ENCODE measurements at regions not wholly inside any gene's neighbourhood (a gene's known extent, or its start where the extent isn't known, plus 50 kb on each side); places are given as distances from the start of the nearest gene placed in this dataset.
"Not testable (repeated sequence)": the region's sequence is repeated elsewhere in the genome, so short reads cannot be mapped to it uniquely, and the experiment has no call there.

- DNase-seq (ENCODE audit: low read depth) = no peak
Observed at GRCh38 chr4:170801771-170802170, 712.0 kb upstream of the AADAT start.

DNA sequence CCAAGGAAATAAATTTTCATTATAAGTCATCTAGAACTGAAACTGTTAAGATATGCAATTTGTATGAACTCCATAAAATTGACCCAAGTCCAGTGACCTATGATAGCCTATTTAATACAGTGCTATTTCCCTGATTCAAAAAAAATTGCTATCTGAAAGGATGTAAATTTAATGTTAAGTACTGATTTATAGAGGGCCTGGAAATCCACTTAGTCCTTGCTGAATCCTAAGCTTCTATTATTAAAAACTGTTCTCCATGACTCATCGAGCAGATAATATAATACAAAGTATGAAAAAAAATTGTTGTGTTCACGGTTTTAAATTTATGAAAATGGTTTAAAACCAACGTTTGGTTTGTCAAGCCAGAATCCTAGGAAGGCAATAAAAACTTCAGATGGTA lies 704.8 kb upstream of the AADAT start:
- no peak for DNase-seq (ENCODE audit: low read depth)

DNA sequence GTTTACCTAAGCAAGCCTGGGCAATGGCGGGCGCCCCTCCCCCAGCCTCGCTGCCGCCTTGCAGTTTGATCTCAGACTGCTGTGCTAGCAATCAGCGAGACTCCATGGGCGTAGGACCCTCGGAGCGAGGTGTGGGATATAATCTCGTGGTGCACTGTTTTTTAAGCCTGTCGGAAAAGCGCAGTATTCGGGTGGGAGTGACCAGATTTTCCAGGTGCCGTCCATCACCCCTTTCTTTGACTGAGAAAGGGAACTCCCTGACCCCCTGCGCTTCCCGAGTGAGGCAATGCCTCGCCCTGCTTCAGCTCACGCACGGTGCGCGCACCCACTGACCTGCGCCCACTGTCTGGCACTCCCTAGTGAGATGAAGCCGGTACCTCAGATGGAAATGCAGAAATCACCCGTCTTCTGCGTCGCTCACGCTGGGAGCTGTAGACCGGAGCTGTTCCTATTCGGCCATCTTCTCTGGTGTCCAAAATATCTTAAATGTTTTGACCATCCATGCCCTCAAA lies 698.8 kb upstream of the AADAT start:
- not testable (repeated sequence) for DNase-seq (ENCODE audit: low read depth)

- DNase-seq (ENCODE audit: low read depth) = no peak
Observed at GRCh38 chr4:170777663-170778062, 687.9 kb upstream of the AADAT start.

DNA sequence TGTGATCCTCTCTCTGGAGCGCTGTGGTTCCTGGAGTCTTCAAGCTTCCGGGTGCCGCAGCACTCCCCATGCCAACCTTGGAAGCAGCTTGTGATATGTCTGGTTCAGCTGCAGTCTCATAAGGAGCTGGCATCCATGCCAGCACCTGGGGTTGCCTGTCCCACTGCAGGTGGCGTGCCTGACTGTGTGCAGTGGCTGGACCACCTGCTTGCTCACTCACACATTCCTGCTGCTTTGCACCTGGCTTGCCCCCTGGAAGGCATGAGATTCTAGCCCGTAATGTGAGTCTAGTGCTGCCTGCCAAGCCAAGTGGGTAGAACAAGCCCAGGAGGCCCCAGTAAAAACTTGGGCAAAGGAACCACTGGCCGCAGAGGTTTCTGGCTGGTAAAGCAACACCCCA lies 687.2 kb upstream of the AADAT start:
- DNase-seq (ENCODE audit: low read depth) = no peak

- DNase-seq (ENCODE audit: low read depth) = no peak
Observed at GRCh38 chr4:170775851-170776250, 686.1 kb upstream of the AADAT start.

DNA sequence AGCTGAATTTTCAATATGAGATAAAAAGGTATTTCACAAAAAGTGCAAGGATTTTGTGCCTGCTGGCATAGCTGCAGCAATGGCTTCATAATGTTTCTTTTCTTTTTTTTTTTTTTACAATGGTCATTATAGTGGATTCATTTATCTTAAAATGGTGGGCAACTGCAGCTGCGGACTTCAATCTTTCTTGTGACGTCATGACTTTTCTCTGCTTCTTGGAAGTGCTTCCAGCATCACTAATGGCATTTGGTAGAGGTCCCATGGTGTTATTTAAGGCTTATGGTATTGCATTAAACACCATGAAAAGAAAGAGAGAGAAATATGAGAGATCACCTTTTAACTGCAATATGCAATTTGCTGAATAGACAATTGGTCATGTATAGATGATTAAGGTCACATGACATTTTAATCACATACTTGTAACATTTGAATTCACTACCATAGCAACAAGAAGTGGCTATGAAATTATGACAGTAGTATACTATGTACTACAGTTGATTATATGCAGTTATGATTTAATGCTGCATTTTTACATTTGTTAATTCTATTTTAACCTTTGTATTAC lies 684.0 kb upstream of the AADAT start:
- no peak for DNase-seq (ENCODE audit: low read depth)

GRCh38 chr4:170772429-170772828 lies 682.7 kb upstream of the AADAT start:
- DNase-seq (ENCODE audit: low read depth) = no peak

- no peak for DNase-seq (ENCODE audit: low read depth)
Observed at GRCh38 chr4:170770664-170771063, 680.9 kb upstream of the AADAT start.

GRCh38 chr4:170769862-170770261 lies 680.1 kb upstream of the AADAT start:
- DNase-seq (ENCODE audit: low read depth) = no peak

GRCh38 chr4:170758988-170759387 lies 669.2 kb upstream of the AADAT start:
- DNase-seq (ENCODE audit: low read depth) = no peak

DNA sequence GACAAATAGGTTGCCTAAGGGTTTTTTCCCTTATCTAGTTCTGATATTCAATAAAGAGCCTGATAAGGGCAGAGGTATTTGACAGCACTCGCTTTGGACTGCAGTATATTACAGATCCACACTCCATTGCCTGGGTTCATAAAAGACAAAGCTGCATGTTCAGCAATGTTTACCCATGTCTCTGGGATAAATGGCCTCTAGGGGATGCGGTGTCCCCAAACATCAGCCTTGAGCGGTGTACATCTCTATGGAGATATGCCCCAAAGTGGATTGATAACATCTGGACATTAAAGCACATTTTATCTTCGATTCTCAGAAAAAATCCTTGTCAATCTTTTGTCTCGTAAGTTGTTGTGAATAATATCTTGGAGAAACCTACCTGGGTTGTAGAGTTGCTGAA lies 660.8 kb upstream of the AADAT start:
- DNase-seq (ENCODE audit: low read depth) = no peak

DNA sequence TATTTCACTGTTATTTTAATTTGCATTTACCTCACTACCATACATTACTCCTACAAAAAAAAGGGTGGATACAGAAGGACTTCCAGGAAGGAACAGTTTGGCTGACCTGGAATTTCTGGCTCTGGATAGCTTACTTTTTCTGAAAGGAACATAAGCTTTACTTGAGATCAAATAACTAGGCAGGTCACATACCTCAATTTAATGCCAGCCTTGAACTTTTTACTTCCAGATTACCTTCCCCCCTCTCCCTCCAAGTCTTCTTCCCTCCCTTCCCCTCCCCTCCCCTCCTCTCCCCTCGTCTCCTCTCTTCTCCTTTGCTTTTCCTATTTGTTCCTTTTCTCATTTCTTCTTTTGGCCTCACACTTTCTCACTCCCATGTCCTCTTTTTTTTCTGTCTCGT lies 659.2 kb upstream of the AADAT start:
- no peak for DNase-seq (ENCODE audit: low read depth)

- DNase-seq (ENCODE audit: low read depth) = no peak
Observed at GRCh38 chr4:170743633-170744032, 653.9 kb upstream of the AADAT start.

GRCh38 chr4:170741856-170742255 lies 652.1 kb upstream of the AADAT start:
- DNase-seq (ENCODE audit: low read depth) = no peak

- DNase-seq (ENCODE audit: low read depth) = no peak
Observed at GRCh38 chr4:170736710-170737109, 647.0 kb upstream of the AADAT start.

DNA sequence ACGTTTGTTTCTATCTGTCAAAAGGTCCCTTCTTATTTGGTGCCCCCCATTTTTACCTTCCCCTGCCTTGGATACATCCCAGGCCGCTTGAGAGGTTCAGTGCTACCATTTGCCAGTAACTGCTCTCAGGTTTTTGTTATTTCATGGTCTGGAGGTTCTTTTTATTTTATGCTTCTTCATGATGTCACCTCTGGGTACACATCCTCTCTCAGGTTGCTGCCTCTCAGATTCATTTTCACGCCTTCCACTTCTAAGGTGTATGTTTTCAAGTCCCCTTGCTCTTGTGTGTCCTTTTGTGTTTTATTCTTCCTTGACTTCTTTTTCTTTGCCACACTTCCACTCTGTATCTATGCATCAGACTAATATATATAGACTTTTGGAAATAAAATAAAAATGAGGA lies 640.1 kb upstream of the AADAT start:
- no peak for DNase-seq (ENCODE audit: low read depth)

DNA sequence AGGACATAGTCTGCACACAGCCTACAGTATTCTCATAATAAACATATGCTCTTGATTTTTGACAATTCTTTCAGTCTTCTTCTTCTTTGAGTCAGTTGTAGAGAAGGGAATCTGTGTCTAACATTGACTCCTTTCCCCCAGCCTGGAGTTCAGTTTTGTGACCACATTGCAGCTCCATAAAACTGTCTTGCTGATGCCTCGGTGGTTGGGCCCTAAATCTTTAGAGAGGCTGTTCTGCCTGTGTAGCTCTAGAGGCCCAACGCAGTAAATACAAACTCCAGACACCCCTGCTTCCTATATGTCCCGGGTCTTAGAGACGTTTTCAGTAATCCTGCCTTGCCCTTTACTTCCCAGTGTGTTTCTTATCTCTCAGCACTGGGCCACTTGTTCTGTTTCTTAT lies 639.5 kb upstream of the AADAT start:
- no peak for DNase-seq (ENCODE audit: low read depth)

GRCh38 chr4:170724191-170724590 lies 634.4 kb upstream of the AADAT start:
- no peak for DNase-seq (ENCODE audit: low read depth)

DNA sequence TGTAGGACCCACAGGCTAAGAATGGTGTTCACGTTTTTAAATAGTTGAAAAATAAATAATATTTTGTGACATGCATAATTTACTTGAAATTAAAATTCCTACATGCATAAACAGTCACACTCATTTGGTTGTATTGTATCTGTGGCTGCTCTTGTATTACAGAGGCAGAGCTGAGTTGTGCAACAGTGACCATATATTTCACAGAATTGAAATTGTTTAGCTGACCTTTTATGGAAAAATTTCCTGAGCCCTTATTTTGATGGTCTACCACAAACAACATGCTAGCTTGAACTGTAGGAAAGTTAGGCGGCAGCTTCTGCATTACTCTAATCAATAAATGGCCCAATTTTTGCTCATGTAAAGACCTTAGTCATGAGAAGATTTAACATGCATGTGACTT lies 633.4 kb upstream of the AADAT start:
- DNase-seq (ENCODE audit: low read depth) = no peak

- DNase-seq (ENCODE audit: low read depth) = no peak
Observed at GRCh38 chr4:170721812-170722373, 632.1 kb upstream of the AADAT start.

DNA sequence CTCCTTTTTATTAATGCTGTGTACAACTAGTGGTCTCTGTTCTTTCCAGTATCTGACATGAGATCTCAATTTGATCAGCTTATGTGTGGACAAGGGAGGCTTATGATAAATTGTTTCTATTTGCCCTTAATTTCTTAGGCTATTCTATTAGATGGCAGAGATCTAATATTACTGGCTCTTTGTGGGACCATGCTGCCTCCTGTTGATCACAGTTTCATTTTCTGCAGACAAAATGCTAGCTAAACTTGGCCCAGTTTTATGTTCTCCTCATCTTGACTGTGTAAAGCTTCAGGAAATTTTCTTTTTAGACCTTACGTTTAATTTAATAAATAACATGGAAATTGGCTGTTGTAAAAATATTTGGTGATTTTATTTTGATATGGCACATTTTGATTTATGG lies 627.1 kb upstream of the AADAT start:
- DNase-seq (ENCODE audit: low read depth) = no peak

DNA sequence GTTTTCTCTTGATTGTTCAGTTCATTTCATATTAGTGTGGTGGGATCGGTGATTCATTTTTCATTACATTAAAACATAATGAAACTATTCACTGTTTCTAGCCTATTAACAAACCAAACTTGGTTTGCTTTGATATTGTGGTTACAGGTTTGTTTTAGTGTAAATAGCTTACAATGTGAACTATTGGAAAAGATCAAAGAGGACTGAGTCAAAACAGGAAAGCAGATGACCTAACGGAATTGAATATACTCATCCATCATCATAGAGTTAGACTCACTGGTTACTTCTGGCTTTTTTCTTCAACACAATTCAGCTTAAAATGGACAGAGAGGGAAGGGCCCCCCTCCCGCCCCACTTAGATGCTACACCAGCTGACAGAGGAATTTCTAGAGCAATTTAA lies 616.2 kb upstream of the AADAT start:
- no peak for DNase-seq (ENCODE audit: low read depth)

- DNase-seq (ENCODE audit: low read depth) = no peak
Observed at GRCh38 chr4:170700064-170700463, 610.3 kb upstream of the AADAT start.
